H1 (cell line): ENCODE measurements at regions not wholly inside any gene's neighbourhood (a gene's known extent, or its start where the extent isn't known, plus 50 kb on each side); places are given as distances from the start of the nearest gene placed in this dataset.

Source experiments
- CTCF ChIA-PET: fragments of 300-600 bp; sonication (Branson Sonifier 250); formaldehyde crosslinking; loops from one replicate; lab custom pipeline; 2021; ENCODE audit not compliant: partially characterized antibody; lab: Charles Lee
- POLR2A ChIA-PET: fragments of 300-600 bp; sonication (Branson Sonifier 250); formaldehyde crosslinking; loops from one replicate; lab custom pipeline; 2021; ENCODE audit warnings: inconsistent platforms; ENCODE audit not compliant: partially characterized antibody; lab: Charles Lee
- DNase-seq, 2 experiments: peaks; one replicate each; pipeline versions ENCODE4 v3.0.0 to v3.0.0-alpha.2; 2010 to 2022; ENCODE audit warnings: low spot score in 2 of 2, low read depth in 1 of 2, mixed read lengths in 1 of 2
- FAIRE-seq: peaks from 2 replicates; lab custom pipeline; 2011; peaks lifted over from hg19 to GRCh38; lab: Jason Lieb, UNC
- H2AFZ ChIP-seq: 2 replicates; pipeline ENCODE4 v1.8.1; 2012; ENCODE audit warnings: low read length, inconsistent platforms
- H2AK5ac ChIP-seq: 2 replicates; pipeline ENCODE4 v1.6.1; 2013; ENCODE audit warnings: low read depth, low read length
- H2BK120ac ChIP-seq: replicated peaks from 2 replicates; pipeline ENCODE3; 2013; ENCODE audit warnings: low read depth, low read length, inconsistent platforms
- H2BK12ac ChIP-seq: 2 replicates; pipeline ENCODE4 v1.6.1; 2013; ENCODE audit warnings: low read depth, low read length
- H2BK15ac ChIP-seq: 2 replicates; pipeline ENCODE4 v1.6.1; 2013; ENCODE audit warnings: low read length
- H2BK20ac ChIP-seq: 2 replicates; pipeline ENCODE4 v1.6.1; 2013; ENCODE audit warnings: low read length
- H2BK5ac ChIP-seq: 2 replicates; pipeline ENCODE4 v1.6.1; 2013; ENCODE audit warnings: low read depth, low read length
- H3K14ac ChIP-seq: 2 replicates; pipeline ENCODE4 v1.6.1; 2013; ENCODE audit warnings: inconsistent platforms; ENCODE audit not compliant: insufficient read length
- H3K18ac ChIP-seq: 2 replicates; pipeline ENCODE4 v1.6.1; 2013; ENCODE audit warnings: low read length; ENCODE audit errors: extremely low read depth
- H3K23ac ChIP-seq: 2 replicates; pipeline ENCODE4 v1.6.1; 2013; ENCODE audit warnings: inconsistent platforms; ENCODE audit not compliant: insufficient read length
- H3K23me2 ChIP-seq: 2 replicates; pipeline ENCODE4 v1.6.1; 2013; ENCODE audit warnings: low read depth, low read length
- H3K27ac ChIP-seq: 2 replicates; pipeline ENCODE4 v1.6.1; 2011; ENCODE audit warnings: low read depth, low read length, inconsistent platforms
- H3K27me3 ChIP-seq, 4 experiments: replicated peaks in 1 of 4; 1 replicate in 1 of 4; 2 replicates in 3 of 4; pipeline versions ENCODE4 v1.6.1 to v1.8.1; 2011 to 2013; ENCODE audit warnings: low read length in 3 of 4, mild to moderate bottlenecking in 3 of 4, inconsistent platforms in 2 of 4, mixed read lengths in 2 of 4, moderate library complexity in 1 of 4; ENCODE audit not compliant: control insufficient read depth in 3 of 4, insufficient read depth in 3 of 4; ENCODE audit errors: extremely low read depth in 1 of 4
- H3K36me3 ChIP-seq, 4 experiments: 2 replicates each; pipeline versions ENCODE4 v1.6.1 to v1.8.1; 2011 to 2013; ENCODE audit warnings: mild to moderate bottlenecking in 4 of 4, low read length in 3 of 4, moderate library complexity in 2 of 4, control low read depth in 1 of 4, inconsistent platforms in 1 of 4; ENCODE audit not compliant: insufficient read depth in 4 of 4, control insufficient read depth in 2 of 4
- H3K4ac ChIP-seq: replicated peaks from 2 replicates; pipeline ENCODE3; 2013; ENCODE audit warnings: low read length, low read depth, mixed read lengths, inconsistent platforms; ENCODE audit not compliant: insufficient read length
- H3K4me1 ChIP-seq, 4 experiments: replicated peaks in 1 of 4; 1 replicate in 1 of 4; 2 replicates in 3 of 4; pipeline versions ENCODE4 v1.6.1 to v1.8.1; 2011 to 2013; ENCODE audit warnings: low read length in 3 of 4, inconsistent platforms in 2 of 4, mixed read lengths in 1 of 4; ENCODE audit not compliant: insufficient read depth in 4 of 4, control insufficient read depth in 3 of 4
- H3K4me2 ChIP-seq, 2 experiments: 2 replicates each; pipeline versions ENCODE4 v1.6.1 to v1.8.1; 2011 to 2013; ENCODE audit warnings: low read depth in 2 of 2, low read length in 2 of 2, control low read depth in 1 of 2, inconsistent platforms in 1 of 2, mild to moderate bottlenecking in 1 of 2; ENCODE audit not compliant: insufficient read depth in 1 of 2
- H3K4me3 ChIP-seq, 4 experiments: fragments of 200-600, 300-600 bp in 1 of 4; sonication (generic), shearing (Covaris generic), sonication (Bioruptor Twin) in 1 of 4; 2 replicates each; pipeline versions ENCODE4 v1.5.1 to v1.8.1; 2011 to 2016; ENCODE audit warnings: low read length in 4 of 4, low read depth in 3 of 4, control low read depth in 2 of 4, inconsistent platforms in 2 of 4, mild to moderate bottlenecking in 2 of 4, mixed read lengths in 1 of 4, moderate library complexity in 1 of 4; ENCODE audit not compliant: insufficient read depth in 2 of 4; ENCODE audit errors: extremely low read depth in 1 of 4
- H3K56ac ChIP-seq: replicated peaks from 2 replicates; pipeline ENCODE3; 2013; ENCODE audit warnings: low read depth, mild to moderate bottlenecking, mixed read lengths, low read length, inconsistent platforms; ENCODE audit not compliant: insufficient read length
- H3K79me1 ChIP-seq: 2 replicates; pipeline ENCODE4 v1.6.1; 2013; ENCODE audit warnings: low read depth, low read length, control low read depth
- H3K79me2 ChIP-seq, 2 experiments: 2 replicates each; pipeline versions ENCODE4 v1.6.1 to v1.8.1; 2012 to 2013; ENCODE audit warnings: low read length in 2 of 2, mild to moderate bottlenecking in 2 of 2, inconsistent platforms in 1 of 2; ENCODE audit not compliant: insufficient read depth in 2 of 2, control insufficient read depth in 1 of 2
- H3K9ac ChIP-seq, 4 experiments: replicated peaks in 1 of 4; 1 replicate in 1 of 4; 2 replicates in 3 of 4; pipeline versions ENCODE4 v1.6.1 to v1.8.1; 2011 to 2013; ENCODE audit warnings: low read depth in 3 of 4, low read length in 3 of 4, control low read depth in 2 of 4, mild to moderate bottlenecking in 2 of 4, moderate library complexity in 2 of 4, inconsistent platforms in 1 of 4; ENCODE audit errors: extremely low read depth in 1 of 4
- H3K9me3 ChIP-seq, 2 experiments: 2 replicates each; pipeline versions ENCODE4 v1.6.1 to v1.8.1; 2012 to 2013; ENCODE audit warnings: mild to moderate bottlenecking in 2 of 2, moderate library complexity in 2 of 2, control low read depth in 1 of 2, inconsistent platforms in 1 of 2, low read depth in 1 of 2, low read length in 1 of 2, mixed read lengths in 1 of 2; ENCODE audit not compliant: insufficient read depth in 2 of 2
- H4K20me1 ChIP-seq, 2 experiments: replicated peaks in 1 of 2; 2 replicates each; pipeline versions ENCODE3 to v1.8.1; 2011 to 2013; ENCODE audit warnings: inconsistent platforms in 2 of 2, low read length in 2 of 2, mild to moderate bottlenecking in 1 of 2; ENCODE audit not compliant: insufficient read depth in 2 of 2, control insufficient read depth in 1 of 2
- H4K5ac ChIP-seq: 2 replicates; pipeline ENCODE4 v1.6.1; 2013; ENCODE audit warnings: low read length, low read depth, mixed read lengths, inconsistent platforms; ENCODE audit not compliant: insufficient read length
- H4K8ac ChIP-seq: 2 replicates; pipeline ENCODE4 v1.8.0; 2013; ENCODE audit warnings: mild to moderate bottlenecking, moderate library complexity, low read length, inconsistent platforms; ENCODE audit not compliant: insufficient read depth; ENCODE audit errors: extremely low read depth
- H4K91ac ChIP-seq: replicated peaks from 2 replicates; pipeline ENCODE3; 2013; ENCODE audit warnings: low read length, mixed read lengths, inconsistent platforms; ENCODE audit not compliant: insufficient read length
- BRCA1 ChIP-seq: IDR thresholded peaks from 2 replicates; pipeline ENCODE4 v1.6.1; 2012; ENCODE audit warnings: low read depth, low read length, improper control_type of control experiment
- CBX5 ChIP-seq: fragments of 300-800, 300-1000 bp; sonication (generic); IDR thresholded peaks from 2 replicates; pipeline ENCODE4 v1.7.1; 2016; ENCODE audit warnings: antibody characterized with exemption, low read length, low read depth
- CHD2 ChIP-seq: IDR thresholded peaks from 2 replicates; pipeline ENCODE4 v1.6.1; 2012; ENCODE audit warnings: low read length, improper control_type of control experiment
- CTCF ChIP-seq, 3 experiments: IDR thresholded peaks; 1 replicate in 2 of 3; 2 replicates in 1 of 3; pipeline versions ENCODE4 v1.5.1 to v1.6.1; 2011; ENCODE audit warnings: low read length in 3 of 3, mild to moderate bottlenecking in 3 of 3, inconsistent platforms in 2 of 3, low read depth in 1 of 3, moderate library complexity in 1 of 3; ENCODE audit not compliant: insufficient read depth in 1 of 3; ENCODE audit errors: control extremely low read depth in 1 of 3
- MAFK ChIP-seq: IDR thresholded peaks from 2 replicates; pipeline ENCODE4 v1.6.1; 2012; ENCODE audit warnings: low read depth, mild to moderate bottlenecking, improper control_type of control experiment, low read length
- NRF1 ChIP-seq: IDR thresholded peaks from 2 replicates; pipeline ENCODE4 v1.6.1; 2011; ENCODE audit warnings: mild to moderate bottlenecking, low read depth, low read length, improper control_type of control experiment
- PHF8 ChIP-seq: fragments of 200-600 bp; sonication (generic); conservative IDR thresholded peaks from 2 replicates; pipeline ENCODE4 v1.7.1; 2012; ENCODE audit warnings: low read depth, mild to moderate bottlenecking, inconsistent platforms, low read length, moderate library complexity
- POLR2AphosphoS5 ChIP-seq: IDR thresholded peaks from 2 replicates; pipeline ENCODE4 v1.6.1; 2011; ENCODE audit warnings: low read depth, low read length
- RAD21 ChIP-seq, 2 experiments: IDR thresholded peaks in 1 of 2; conservative IDR thresholded peaks in 1 of 2; 2 replicates each; pipeline ENCODE4 v1.6.1; 2011; ENCODE audit warnings: low read depth in 2 of 2, low read length in 2 of 2, improper control_type of control experiment in 1 of 2, inconsistent platforms in 1 of 2, mild to moderate bottlenecking in 1 of 2, moderate library complexity in 1 of 2
- SRF ChIP-seq: IDR thresholded peaks from 2 replicates; pipeline ENCODE4 v1.6.1; 2011; ENCODE audit warnings: mild to moderate bottlenecking, low read depth, low read length, moderate library complexity
- USF2 ChIP-seq: IDR thresholded peaks from 2 replicates; pipeline ENCODE4 v1.6.1; 2011; ENCODE audit warnings: low read length, improper control_type of control experiment
- WGBS, 2 experiments: shearing (Covaris generic) in 1 of 2; methylation state at CpG; one replicate each; pipeline versions ENCODE4 v1.1.6 to v1.1.7; 2013 to 2015; ENCODE audit warnings: low lambda C conversion rate in 2 of 2, mixed read lengths in 2 of 2, inconsistent platforms in 1 of 2, low coverage in 1 of 2, missing lambda C conversion rate in 1 of 2; ENCODE audit not compliant: insufficient replicate concordance in 2 of 2, insufficient coverage in 1 of 2, insufficient read length in 1 of 2; ENCODE audit errors: extremely low coverage in 1 of 2, missing lambda C conversion rate in 1 of 2; 5-methylcytosine and 5-hydroxymethylcytosine counted together

GRCh38 chr6:86153521-86153920 is 510.8 kb upstream of the SYNCRIP start:
- 83% methylated on average over 3 of the region's 3 CpGs; no CpG with 5 or more reads in 1 of the 2 experiments for WGBS, 2 experiments
- no peak overlapping the region for H2BK5ac ChIP-seq
- no peaks in the 10 kb centered on the region for H3K27me3 ChIP-seq
- no peak overlapping the region for H3K4ac ChIP-seq
- no peak for FAIRE-seq
- DNase-seq = no peak
- H3K79me2 ChIP-seq = no peaks in the 10 kb centered on the region
- H2BK120ac ChIP-seq = no peak overlapping the region
- no peak overlapping the region for H3K18ac ChIP-seq
- POLR2A ChIA-PET = no interaction called here
- H2AK5ac ChIP-seq = no peak overlapping the region
- no peaks in the 10 kb centered on the region for H3K36me3 ChIP-seq
- no peaks in the 10 kb centered on the region for H3K79me1 ChIP-seq
- no peak overlapping the region for H3K56ac ChIP-seq
- CTCF ChIA-PET = interaction anchor here (0.6 to 1.9 kb wide), 2 partner anchors 11 to 101 kb away, joined by 3 to 4 read pairs; no protein-coding TSS in a partner anchor
- no peak overlapping the region for H3K23ac ChIP-seq
- H3K9ac ChIP-seq = no peak overlapping the region
- H3K9me3 ChIP-seq = no peaks in the 10 kb centered on the region
- H3K14ac ChIP-seq = no peak overlapping the region
- H4K8ac ChIP-seq = no peak overlapping the region
- no peak overlapping the region for H3K4me3 ChIP-seq
- no peak overlapping the region for H3K4me2 ChIP-seq
- H2BK12ac ChIP-seq = no peak overlapping the region
- H4K5ac ChIP-seq = no peak overlapping the region
- no peak overlapping the region for H4K91ac ChIP-seq
- peaks cover 0 to 1% of the 10 kb centered on the region in 2 experiments for H4K20me1 ChIP-seq
- H3K27ac ChIP-seq = no peak overlapping the region
- H2BK20ac ChIP-seq = no peak overlapping the region
- H3K4me1 ChIP-seq = peaks cover 0 to 8% (median 0%) of the 10 kb centered on the region in 4 experiments; a peak in 2 of 7 replicates
- no peak overlapping the region for H2BK15ac ChIP-seq
- 0 out of 2 replicates have a peak, but pooled peaks cover 1% of the 10 kb centered on the region for H3K23me2 ChIP-seq
- H2AFZ ChIP-seq = no peak overlapping the region
- no peak for TF ChIP-seq BRCA1
- no peak for TF ChIP-seq CBX5
- TF ChIP-seq POLR2AphosphoS5 = no peak
- no peak for TF ChIP-seq USF2
- no peak for TF ChIP-seq NRF1
- no peak for TF ChIP-seq CHD2
- TF ChIP-seq RAD21 (IDR thresholded peaks at IDR 0.05 in 1 of 2, conservative IDR thresholded peaks at IDR 0.05 in 1 of 2; ENCODE audit: low read depth in 2 of 2, low read length in 2 of 2) = no peak
- TF ChIP-seq CTCF (IDR thresholded peaks at IDR 0.05; ENCODE audit: control extremely low read depth in 1 of 3, insufficient read depth in 1 of 3, low read depth in 1 of 3, low read length in 3 of 3) = no peak
- TF ChIP-seq PHF8 = no peak
- TF ChIP-seq SRF = no peak
- no peak for TF ChIP-seq MAFK
